NCI-H1105 (cell line): ENCODE measurements at regions not wholly inside any gene's neighbourhood (a gene's known extent, or its start where the extent isn't known, plus 50 kb on each side); places are given as distances from the start of the nearest gene placed in this dataset.
"Not testable (repeated sequence)": the region's sequence is repeated elsewhere in the genome, so short reads cannot be mapped to it uniquely, and the experiment has no call there.

Source experiments
- DNase-seq: peaks from one replicate; lab custom pipeline; 2025; lab: John Stamatoyannopoulos, UW

DNA sequence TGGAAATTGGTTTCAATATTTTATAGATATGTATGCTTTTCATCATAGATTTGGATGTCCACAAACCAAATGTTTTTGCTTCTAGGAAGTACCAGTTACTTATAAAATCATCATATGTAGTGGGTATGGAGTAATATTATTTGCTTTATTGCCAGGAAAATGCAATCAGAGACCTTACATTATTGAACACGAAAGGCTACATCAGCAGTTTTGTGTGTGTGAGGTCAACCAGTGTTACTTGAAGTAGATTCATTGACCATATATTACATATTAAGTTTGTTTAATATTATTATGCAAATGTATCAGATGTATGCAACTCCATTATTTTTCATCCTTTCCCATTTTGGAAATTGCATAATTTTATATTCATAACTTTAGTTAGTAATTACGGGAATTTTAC is 219.1 kb upstream of the MMADHC start:
- no peak for DNase-seq

DNA sequence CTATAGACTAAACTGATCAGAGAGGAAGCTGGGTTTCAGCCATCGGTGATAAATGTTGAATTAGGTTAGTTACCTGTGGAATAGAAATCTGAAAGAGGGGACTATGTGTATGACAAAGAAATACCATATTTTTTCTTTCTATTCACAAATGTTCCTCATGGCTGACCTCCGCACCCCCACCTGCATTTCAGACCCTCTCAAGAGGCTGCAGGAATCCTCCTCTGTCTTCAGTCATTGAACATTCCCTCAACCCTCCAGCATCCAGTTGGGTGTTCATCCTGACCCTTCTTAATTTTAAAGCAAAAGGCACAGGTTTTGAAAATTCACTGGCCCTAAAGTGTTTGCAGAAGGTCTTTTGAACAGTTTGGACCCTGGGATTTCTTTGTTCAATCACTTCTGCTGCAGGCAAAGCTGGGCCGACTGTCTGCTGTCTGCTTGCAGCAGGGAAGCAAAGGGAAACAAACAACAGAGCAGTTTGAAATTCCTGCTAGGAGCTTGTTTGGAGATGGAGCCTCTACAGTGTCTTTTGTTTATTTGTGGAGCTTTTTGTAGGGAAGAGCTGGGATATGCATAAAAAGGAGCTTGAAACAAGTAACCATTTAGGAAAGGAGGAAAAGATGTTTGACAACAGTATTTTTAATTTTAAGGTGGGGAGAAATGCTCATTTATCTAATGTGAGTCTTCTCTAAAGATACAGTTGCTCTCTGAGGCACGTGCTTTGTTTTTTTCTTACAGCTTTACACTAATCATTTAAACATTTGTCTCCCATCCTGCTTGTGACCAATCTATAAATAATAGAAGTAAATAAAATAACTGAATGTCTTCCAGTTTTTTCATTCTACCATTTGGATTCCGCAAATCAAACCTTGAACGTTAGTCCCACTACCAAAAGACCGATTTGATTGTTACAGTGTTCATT is 213.3 kb upstream of the MMADHC start:
- no peak for DNase-seq

- no peak for DNase-seq
Observed at GRCh38 chr2:149799013-149799705, 211.6 kb upstream of the MMADHC start.

DNA sequence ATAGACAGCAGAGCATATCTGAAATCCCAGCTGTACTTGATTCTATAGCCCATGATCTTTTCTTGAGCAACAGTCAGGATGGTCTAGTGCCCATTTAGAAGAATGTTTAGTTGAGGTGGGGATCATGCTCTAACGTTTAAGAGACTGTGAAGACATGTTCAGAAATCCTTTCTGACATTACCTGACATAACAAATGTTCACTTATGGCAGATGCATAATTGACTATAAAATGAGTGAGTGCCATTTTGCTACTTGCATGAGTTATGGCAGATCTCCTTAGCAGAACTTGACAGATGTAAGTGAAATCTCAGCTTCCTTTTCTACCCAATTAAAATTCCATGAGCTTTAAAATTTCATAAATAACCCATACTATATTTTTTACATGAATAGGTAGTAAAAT is 209.5 kb upstream of the MMADHC start:
- no peak for DNase-seq

- no peak for DNase-seq
Observed at GRCh38 chr2:149789549-149789948, 202.0 kb upstream of the MMADHC start.

GRCh38 chr2:149787206-149787605 is 199.6 kb upstream of the MMADHC start:
- no peak for DNase-seq

DNA sequence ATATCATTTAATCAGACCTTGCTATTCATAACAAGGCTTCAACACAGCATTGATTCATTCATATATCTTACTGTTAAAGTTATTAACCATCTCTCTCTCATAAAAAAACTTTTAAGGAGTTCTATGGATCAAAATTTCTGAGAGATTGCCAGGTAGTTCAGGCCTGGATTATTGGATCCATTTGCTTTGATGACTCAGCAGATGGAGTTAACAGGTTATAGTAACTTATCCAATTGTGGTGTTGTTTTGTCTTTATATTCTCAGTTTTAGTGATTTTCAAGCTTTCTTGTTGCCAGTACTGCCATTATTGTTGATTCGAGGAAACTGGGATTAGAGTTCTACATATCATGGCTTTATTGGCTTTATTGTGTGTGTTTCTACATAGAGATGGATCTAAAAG is 195.7 kb upstream of the MMADHC start:
- DNase-seq, result no peak

DNA sequence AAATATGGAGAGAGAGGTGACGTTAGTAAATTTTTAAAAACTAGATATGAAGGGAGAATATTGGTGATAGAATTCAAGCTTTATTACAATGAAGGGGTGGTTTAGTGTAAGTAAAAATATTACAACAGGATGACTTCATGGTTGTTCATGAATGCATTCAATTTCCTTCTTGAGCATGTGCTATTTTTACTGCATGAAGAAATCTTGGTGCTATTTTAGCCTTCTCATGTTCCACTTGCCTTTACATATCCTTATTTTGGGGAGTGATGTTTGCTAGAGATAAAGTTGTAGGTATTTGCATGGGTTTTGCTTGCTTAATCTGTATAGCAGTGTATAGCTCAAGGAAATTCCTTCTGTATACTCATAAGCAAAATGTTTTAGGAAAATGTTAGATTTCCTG is 195.0 kb upstream of the MMADHC start:
- no peak for DNase-seq

GRCh38 chr2:149781263-149781808 is 193.8 kb upstream of the MMADHC start:
- DNase-seq, result no peak

GRCh38 chr2:149773006-149773405 is 185.4 kb upstream of the MMADHC start:
- DNase-seq, result no peak

GRCh38 chr2:149768320-149768799 is 180.8 kb upstream of the MMADHC start:
- DNase-seq, result peak; percentile 49

GRCh38 chr2:149767516-149767974 is 180.0 kb upstream of the MMADHC start:
- DNase-seq, result peak; percentile 9

GRCh38 chr2:149766339-149766738 is 178.8 kb upstream of the MMADHC start:
- DNase-seq, result no peak

DNA sequence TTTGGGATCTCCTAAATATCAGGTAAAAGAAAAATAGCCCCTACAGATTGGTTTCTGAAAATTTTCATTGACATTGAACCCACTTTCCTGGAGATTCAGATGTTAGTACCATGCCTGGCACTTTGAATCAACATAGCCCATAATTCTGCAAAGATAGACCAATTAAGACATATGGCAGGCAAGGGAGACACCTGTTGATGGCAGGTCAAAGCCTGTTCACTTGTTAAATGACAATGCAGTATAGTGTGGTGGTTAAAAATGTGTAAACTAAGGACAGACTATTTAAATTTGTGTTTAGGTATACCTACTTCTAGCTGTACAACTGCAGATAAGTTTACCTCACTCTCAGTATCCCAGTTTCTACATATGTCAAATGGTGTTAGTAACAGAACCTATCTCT is 178.1 kb upstream of the MMADHC start:
- DNase-seq, result peak; percentile 29

- DNase-seq, result no peak
Observed at GRCh38 chr2:149765003-149765402, 177.4 kb upstream of the MMADHC start.

- DNase-seq, result no peak
Observed at GRCh38 chr2:149763358-149763757, 175.8 kb upstream of the MMADHC start.

DNA sequence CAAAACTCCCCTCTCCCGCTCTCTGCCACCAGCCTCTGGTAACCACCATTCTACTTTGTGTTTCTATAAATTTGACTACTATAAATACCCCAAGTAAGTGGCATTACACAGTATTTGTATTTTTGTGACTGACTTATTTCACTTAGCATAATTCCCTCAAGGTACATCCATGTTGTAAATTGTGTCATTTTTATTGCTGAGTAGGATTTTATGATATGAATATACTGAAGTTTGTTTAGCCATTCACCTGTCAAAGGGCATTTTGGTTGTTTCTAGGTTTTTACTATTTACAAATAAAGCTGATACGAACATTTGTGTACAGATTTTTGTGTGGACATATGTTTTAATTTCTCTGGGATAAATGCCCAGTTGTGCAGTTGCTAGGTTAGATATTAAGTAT is 174.0 kb upstream of the MMADHC start:
- DNase-seq, result no peak

DNA sequence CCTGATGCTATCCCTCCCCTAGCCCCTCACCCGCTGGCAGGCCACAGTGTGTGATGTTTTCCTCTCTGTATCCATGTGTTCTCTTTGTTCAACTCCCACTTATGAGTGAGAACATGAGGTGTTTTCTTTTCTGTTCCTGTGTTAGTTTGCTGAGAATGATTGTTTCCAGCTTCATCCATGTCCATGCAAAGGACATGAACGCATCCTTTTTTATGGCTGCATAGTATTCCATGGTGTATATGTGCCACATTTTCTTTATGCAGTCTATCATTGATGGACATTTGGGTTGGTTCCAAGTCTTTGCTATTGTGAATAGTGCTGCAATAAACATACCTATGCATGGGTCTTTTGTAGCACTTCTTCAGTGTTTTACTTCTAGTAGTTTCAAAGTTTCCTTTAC is 171.8 kb upstream of the MMADHC start:
- DNase-seq, result not testable (repeated sequence)

- not testable (repeated sequence) for DNase-seq
Observed at GRCh38 chr2:149754722-149755121, 167.1 kb upstream of the MMADHC start.

GRCh38 chr2:149747456-149747855 is 159.9 kb upstream of the MMADHC start:
- no peak for DNase-seq

DNA sequence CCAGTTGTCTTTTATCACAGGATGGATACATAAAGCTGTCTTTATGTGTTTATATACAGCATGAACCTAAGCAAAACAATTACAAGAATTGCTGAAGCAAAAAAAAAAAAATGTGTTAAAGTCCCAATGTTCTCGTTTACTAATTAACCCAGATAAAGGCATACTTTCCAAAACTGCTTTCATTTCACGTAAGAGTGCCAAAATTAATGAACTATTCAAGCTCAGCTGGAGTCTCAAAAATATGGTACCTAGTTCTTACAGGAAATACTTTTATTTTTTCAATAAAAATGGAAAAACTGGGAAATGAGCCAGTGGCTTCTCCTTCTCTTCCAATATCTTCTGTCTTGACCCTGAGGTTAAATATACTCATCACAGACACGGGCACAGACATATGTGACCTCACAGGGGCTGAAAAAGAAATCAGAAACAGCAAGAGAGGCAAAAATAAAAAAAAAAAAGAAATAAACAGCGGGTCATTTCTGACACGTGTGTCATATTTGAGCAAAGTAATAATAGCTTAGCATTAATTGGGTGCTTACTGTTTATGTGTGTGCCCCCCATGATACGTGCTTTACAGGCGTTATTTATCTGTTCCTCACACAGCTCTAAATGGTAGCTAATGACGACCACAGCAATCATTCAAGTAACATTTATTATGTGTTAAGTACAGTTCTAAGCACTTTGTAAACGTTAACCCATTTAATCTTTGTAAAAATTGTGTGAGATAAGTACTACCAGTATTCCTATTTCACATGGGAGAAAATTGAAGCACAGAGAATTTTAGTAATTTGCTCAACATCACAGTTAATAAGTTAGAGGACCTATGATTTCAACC is 158.0 kb upstream of the MMADHC start:
- DNase-seq, result no peak

DNA sequence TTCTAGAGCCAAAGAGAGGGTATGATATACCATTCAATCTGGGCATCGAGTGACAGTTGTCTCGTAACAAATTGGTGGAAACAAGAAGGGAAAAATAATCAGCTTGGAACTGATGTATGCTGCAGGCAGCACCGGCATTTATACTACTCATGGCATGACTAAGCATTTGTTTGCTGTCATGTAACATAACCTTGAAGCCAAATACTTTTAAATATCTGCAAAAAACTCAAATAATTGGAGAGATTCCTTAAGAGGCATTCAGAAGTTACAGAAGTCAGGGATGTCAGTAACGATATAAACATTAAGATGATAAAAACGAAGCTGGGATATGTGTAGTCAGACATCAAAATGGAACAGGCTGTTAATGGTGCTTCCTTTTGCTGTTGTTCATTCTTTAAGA is 157.3 kb upstream of the MMADHC start:
- no peak for DNase-seq
